ENCODE measurements at regions not wholly inside any gene's neighbourhood (a gene's known extent, or its start where the extent isn't known, plus 50 kb on each side); places are given as distances from the start of the nearest gene placed in this dataset.

- no peak for DNase-seq
Measured at GRCh38 chr1:98420376-98421084, 241.0 kb upstream of the SNX7 start.

- no peak for DNase-seq
Measured at GRCh38 chr1:98417820-98418219, 243.7 kb upstream of the SNX7 start.

- DNase-seq: no peak
Measured at GRCh38 chr1:98410082-98410481, 251.4 kb upstream of the SNX7 start.

GRCh38 chr1:98406352-98407088 lies 255.0 kb upstream of the SNX7 start:
- no peak for DNase-seq

- DNase-seq: no peak
Measured at GRCh38 chr1:98405581-98406074, 255.9 kb upstream of the SNX7 start.

- no peak for DNase-seq
Measured at GRCh38 chr1:98404866-98405265, 256.7 kb upstream of the SNX7 start.

GRCh38 chr1:98403963-98404480 lies 257.5 kb upstream of the SNX7 start:
- DNase-seq: no peak

GRCh38 chr1:98402860-98403259 lies 258.7 kb upstream of the SNX7 start:
- DNase-seq: no peak

- DNase-seq: no peak
Measured at GRCh38 chr1:98400446-98400845, 261.1 kb upstream of the SNX7 start.

GRCh38 chr1:98399218-98399617 lies 262.3 kb upstream of the SNX7 start:
- DNase-seq: no peak

GRCh38 chr1:98398649-98399048 lies 262.9 kb upstream of the SNX7 start:
- no peak for DNase-seq

GRCh38 chr1:98398092-98398491 lies 263.4 kb upstream of the SNX7 start:
- no peak for DNase-seq

- no peak for DNase-seq
Measured at GRCh38 chr1:98393719-98394118, 267.8 kb upstream of the SNX7 start.

GRCh38 chr1:98391175-98391574 lies 270.3 kb upstream of the SNX7 start:
- no peak for DNase-seq

- DNase-seq: no peak
Measured at GRCh38 chr1:98389809-98390208, 271.7 kb upstream of the SNX7 start.

- peak in 1 of 2 experiments; percentile 28 for DNase-seq
Measured at GRCh38 chr1:98388441-98388840, 273.1 kb upstream of the SNX7 start.

- no peak for DNase-seq
Measured at GRCh38 chr1:98387701-98388100, 273.8 kb upstream of the SNX7 start.

- DNase-seq: no peak
Measured at GRCh38 chr1:98386675-98387440, 274.7 kb upstream of the SNX7 start.

- no peak for DNase-seq
Measured at GRCh38 chr1:98385652-98386051, 275.9 kb upstream of the SNX7 start.

- DNase-seq: no peak
Measured at GRCh38 chr1:98384461-98385141, 276.9 kb upstream of the SNX7 start.

- no peak for DNase-seq
Measured at GRCh38 chr1:98382986-98383740, 278.4 kb upstream of the SNX7 start.

- no peak for DNase-seq
Measured at GRCh38 chr1:98382586-98382985, 278.9 kb upstream of the SNX7 start.
